Muscle of leg (tissue), 3 donors: ENCODE measurements at regions not wholly inside any gene's neighbourhood (a gene's known extent, or its start where the extent isn't known, plus 50 kb on each side); places are given as distances from the start of the nearest gene placed in this dataset.

Experiments used
- DNase-seq: peaks from one replicate; pipeline ENCODE4 v3.0.0; 2013
- H3K27ac ChIP-seq: one replicate; pipeline ENCODE4 v1.5.1; 2013; ENCODE audit warnings: mild to moderate bottlenecking, low read length, control low read depth
- H3K27me3 ChIP-seq: one replicate; pipeline ENCODE4 v1.6.1; 2013; ENCODE audit warnings: low read length; ENCODE audit not compliant: control insufficient read depth, insufficient read depth
- H3K36me3 ChIP-seq: one replicate; pipeline ENCODE4 v1.6.1; 2013; ENCODE audit warnings: low read length; ENCODE audit not compliant: control insufficient read depth, insufficient read depth
- H3K4me1 ChIP-seq: one replicate; pipeline ENCODE4 v1.6.1; 2013; ENCODE audit warnings: low read length; ENCODE audit not compliant: control insufficient read depth, insufficient read depth
- H3K4me3 ChIP-seq: one replicate; pipeline ENCODE4 v1.5.1; 2013; ENCODE audit warnings: low read length, control low read depth
- H3K9me3 ChIP-seq: replicated peaks from 2 replicates; pipeline ENCODE4 v1.6.1; 2013; ENCODE audit warnings: low read depth, low read length; ENCODE audit not compliant: control insufficient read depth
- WGBS: methylation state at CpG from one replicate; pipeline ENCODE4 v1.1.5; 2013; ENCODE audit warnings: missing lambda C conversion rate; ENCODE audit not compliant: insufficient coverage; 5-methylcytosine and 5-hydroxymethylcytosine counted together

DNA sequence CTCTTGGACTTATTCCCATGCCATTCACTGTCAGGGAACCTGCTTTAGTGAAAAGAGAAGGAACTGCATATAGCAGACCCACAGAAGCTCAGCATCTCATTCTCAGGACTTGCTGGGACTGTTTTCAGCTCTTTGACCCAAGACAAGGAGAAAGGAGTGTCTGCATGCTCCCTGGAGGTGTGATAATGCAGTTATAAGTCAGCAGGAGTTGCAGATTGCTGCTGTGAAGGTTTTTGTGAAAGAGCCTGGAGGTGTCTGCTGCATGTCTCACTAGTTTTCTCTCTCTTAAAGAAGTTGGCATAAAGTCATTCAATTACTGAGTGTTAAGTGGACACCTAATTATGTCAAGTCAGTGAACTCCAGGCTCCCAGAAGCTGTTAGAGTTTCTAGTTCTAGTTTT lies 343.4 kb downstream of the BRINP2 start:
- no peak overlapping the region for H3K27ac ChIP-seq
- H3K36me3 ChIP-seq, result no peaks in the 10 kb centered on the region
- H3K9me3 ChIP-seq, result no peaks in the 10 kb centered on the region
- no peaks in the 10 kb centered on the region for H3K4me1 ChIP-seq
- no peaks in the 10 kb centered on the region for H3K27me3 ChIP-seq
- no peak overlapping the region for H3K4me3 ChIP-seq
- no peak for DNase-seq

- Histone ChIP-seq H3K4me3 (no peak overlapping the region), H3K36me3 (no peaks in the 10 kb centered on the region), H3K27me3 (no peaks in the 10 kb centered on the region), H3K4me1 (no peaks in the 10 kb centered on the region), H3K9me3 (no peaks in the 10 kb centered on the region), H3K27ac (no peak overlapping the region)
- no peak for DNase-seq
- WGBS, result 100% methylated on average over 1 of the region's 5 CpGs
Observed at GRCh38 chr1:177511036-177511435, 340.3 kb downstream of the BRINP2 start.

DNA sequence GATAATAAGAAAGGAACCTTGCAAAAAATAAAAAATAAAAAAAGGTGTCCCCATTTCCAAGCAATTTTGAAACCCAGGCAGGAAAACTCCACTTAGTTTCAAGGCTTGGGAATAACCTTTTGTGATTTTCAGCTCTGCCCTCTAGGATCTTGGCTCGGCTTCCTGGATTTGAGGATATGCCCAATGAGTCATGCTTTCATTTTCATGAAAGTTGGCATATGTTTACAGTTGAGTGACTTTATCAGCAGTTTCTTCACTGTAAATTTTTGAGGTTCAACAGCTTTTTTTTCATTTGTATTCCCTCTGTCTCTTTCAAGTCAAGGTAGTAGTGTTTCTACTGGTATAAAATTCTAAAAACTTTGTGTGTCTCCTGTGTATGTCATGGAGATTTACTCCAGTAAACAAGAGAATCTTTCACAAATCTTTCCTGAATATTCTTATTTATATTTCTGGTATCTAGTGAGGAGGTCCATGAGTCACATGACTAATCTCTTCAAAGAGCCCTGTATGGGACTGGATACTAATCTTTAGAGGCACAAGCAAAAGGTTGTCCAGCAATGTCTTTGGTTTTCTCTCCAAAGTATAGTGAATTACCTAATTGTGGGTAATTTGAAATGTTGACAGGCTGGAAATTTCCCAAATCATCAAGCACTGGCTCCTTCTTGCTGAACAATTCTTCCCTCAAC lies 335.3 kb downstream of the BRINP2 start:
- Histone ChIP-seq H3K4me3 (no peak overlapping the region), H3K27me3 (no peaks in the 10 kb centered on the region)

DNA sequence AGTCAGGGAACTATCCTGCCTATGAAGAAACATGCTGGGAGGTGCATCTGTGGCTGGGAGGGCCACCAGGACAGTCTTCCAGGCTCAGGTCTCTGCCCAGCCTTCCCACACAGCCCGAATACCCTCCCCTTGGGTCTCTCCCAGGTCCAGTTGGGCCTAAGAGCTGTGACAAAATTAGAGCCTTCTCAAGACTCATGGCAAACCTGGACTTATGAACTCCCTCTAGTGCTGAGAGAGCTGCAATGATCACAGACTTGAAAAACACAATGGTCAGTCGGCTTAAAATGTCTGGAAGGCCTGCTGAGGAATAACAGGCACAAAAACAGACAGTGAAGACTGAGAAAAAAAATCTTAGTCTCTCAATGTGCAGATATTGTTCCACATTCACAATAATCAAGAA lies 325.1 kb downstream of the BRINP2 start:
- H3K36me3 ChIP-seq, result no peaks in the 10 kb centered on the region
- no CpG with 5 or more reads among the region's 2 CpGs for WGBS
- DNase-seq, result no peak
- no peak overlapping the region for H3K27ac ChIP-seq
- H3K4me3 ChIP-seq, result no peak overlapping the region
- H3K27me3 ChIP-seq, result no peaks in the 10 kb centered on the region
- H3K9me3 ChIP-seq, result peaks cover 4% of the 10 kb centered on the region
- no peaks in the 10 kb centered on the region for H3K4me1 ChIP-seq

More for the DNA sequence above, 335.3 kb downstream of the BRINP2 start:
- Histone ChIP-seq H3K27ac (no peak overlapping the region), H3K36me3 (no peaks in the 10 kb centered on the region), H3K4me1 (no peaks in the 10 kb centered on the region), H3K9me3 (no peaks in the 10 kb centered on the region)
- DNase-seq, result no peak
- 100% methylated on average over 1 of the region's 1 CpG for WGBS

DNA sequence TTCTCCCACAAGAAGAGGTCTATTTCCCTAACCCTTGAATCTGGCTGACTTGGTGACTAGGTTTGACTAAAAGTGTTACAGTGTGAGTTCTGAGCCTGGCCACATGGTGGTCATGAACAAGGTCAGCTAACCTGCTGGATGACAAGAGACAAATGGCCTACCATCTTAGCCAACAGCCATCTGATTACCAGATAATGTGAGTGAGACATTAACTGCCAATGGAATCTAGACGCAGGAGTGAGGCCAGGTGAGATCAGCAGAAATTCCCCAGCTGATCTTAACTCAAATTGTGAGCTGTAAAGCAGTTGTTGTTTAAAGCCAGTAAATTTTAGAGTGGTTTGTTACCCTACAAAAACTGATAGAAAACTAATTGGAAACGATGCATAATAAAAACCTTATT lies 320.0 kb downstream of the BRINP2 start:
- no peaks in the 10 kb centered on the region for H3K4me1 ChIP-seq
- no peak for DNase-seq
- peaks cover under 1% of the 10 kb centered on the region for H3K9me3 ChIP-seq
- no peaks in the 10 kb centered on the region for H3K27me3 ChIP-seq
- H3K27ac ChIP-seq, result no peak overlapping the region
- H3K36me3 ChIP-seq, result no peaks in the 10 kb centered on the region
- H3K4me3 ChIP-seq, result no peak overlapping the region
- WGBS, result no CpG with 5 or more reads among the region's 2 CpGs

DNA sequence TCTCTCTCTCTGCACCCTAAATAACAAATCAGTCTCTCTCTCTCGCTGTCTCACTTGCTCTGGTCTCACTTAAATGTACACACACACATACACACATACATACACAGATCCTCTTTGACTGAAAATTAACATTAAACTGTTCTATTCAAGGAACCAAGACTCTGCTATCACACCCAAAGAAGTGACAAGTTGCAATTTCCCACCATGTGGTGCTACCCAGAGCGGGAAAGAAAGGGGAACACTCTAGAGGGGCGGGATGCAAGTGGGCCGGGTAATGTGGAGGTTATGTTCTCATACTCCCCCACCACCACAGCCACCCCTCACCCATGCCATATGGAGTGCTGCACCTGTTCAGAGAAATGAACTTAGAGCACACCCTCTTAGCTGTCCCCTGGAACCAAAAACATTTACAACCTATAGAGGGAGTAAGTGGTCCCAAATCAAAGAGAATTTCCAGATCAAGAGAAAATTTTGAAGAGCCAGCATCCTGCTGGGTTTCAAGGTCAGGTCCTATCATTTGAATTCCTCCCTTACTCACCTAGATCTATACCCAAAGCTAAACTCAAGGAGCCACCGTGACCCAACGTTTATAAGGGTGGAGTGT lies 319.4 kb downstream of the BRINP2 start:
- Histone ChIP-seq H3K4me1 (no peaks in the 10 kb centered on the region), H3K27me3 (no peaks in the 10 kb centered on the region), H3K9me3 (no peaks in the 10 kb centered on the region), H3K27ac (no peak overlapping the region), H3K4me3 (no peak overlapping the region), H3K36me3 (no peaks in the 10 kb centered on the region)
- 56% methylated on average over 1 of the region's 6 CpGs for WGBS
- no peak for DNase-seq

DNA sequence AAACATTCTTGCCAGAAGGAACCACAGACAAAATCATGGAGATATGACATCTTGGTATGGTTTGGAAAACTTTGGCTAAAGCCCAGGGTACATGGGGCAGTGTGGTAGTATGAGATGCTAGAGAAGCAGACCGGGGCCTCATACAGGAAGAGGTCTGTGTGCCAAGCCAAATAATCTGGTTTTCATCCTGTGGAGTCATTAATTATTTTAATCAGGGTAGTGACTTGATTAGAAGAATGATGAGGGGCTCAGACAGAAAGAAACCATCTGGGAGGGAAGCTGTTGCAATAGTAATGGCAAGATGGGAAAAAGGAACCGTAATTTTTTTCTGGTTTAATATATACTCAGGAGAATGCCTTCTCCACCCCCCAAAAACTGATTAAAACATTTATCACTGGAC lies 318.0 kb downstream of the BRINP2 start:
- no peak overlapping the region for H3K4me3 ChIP-seq
- 60% methylated on average over 1 of the region's 2 CpGs for WGBS
- H3K9me3 ChIP-seq, result no peaks in the 10 kb centered on the region
- no peaks in the 10 kb centered on the region for H3K36me3 ChIP-seq
- H3K27me3 ChIP-seq, result no peaks in the 10 kb centered on the region
- H3K27ac ChIP-seq, result no peak overlapping the region
- no peaks in the 10 kb centered on the region for H3K4me1 ChIP-seq
- no peak for DNase-seq

DNA sequence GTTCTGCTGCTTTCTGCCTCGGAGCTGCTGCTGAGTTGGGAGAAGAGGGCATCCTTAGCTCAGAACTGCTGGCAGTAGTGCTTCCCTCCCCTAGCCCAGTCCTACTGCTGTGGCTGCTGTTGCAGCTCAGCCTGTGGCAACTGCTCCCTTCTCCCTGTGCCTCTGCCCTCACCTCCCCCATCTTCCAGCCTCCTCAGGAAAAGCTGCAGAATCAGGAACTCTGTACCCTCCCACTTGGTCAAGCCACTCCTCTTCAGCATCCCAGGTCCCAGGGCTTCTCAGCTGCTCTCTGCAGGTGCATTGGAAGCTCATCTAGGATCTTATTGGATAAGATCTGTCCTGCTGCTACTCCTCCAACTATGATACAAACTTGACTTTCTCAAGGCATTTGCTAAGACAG lies 316.7 kb downstream of the BRINP2 start:
- no peaks in the 10 kb centered on the region for H3K9me3 ChIP-seq
- no peak overlapping the region for H3K4me3 ChIP-seq
- H3K36me3 ChIP-seq, result no peaks in the 10 kb centered on the region
- no peaks in the 10 kb centered on the region for H3K4me1 ChIP-seq
- WGBS, result 29% methylated on average over 1 of the region's 1 CpG
- DNase-seq, result no peak
- no peak overlapping the region for H3K27ac ChIP-seq
- H3K27me3 ChIP-seq, result no peaks in the 10 kb centered on the region

DNA sequence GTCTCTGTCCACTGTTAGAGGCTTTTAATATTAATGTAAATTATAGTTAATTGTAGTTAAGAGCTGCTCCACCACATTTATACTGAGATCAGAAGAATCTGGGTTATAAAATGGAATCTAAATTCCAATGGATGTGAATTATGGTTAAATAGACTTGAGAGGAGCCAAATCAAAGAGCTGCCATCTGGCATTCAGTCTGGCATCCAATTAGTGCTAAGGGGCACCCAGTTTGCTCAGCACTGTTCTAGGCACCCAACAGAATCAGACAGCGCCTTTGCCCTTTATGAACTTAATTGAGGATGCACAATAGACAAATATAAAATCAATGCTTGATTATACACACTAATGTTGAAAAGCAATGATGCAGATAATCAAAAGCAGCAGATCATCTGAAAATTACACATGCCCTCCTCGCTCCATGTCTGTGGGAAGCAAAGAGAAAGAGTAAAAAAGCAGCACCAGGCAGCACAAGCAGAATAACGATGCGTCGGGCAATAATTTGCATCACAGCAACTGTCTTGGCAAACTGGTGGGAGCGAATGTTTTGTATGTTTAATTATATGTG lies 310.1 kb downstream of the BRINP2 start:
- no peak for DNase-seq
- no peaks in the 10 kb centered on the region for H3K4me1 ChIP-seq
- no peaks in the 10 kb centered on the region for H3K9me3 ChIP-seq
- WGBS, result no CpG with 5 or more reads among the region's 6 CpGs
- H3K36me3 ChIP-seq, result no peaks in the 10 kb centered on the region
- no peak overlapping the region for H3K4me3 ChIP-seq
- no peaks in the 10 kb centered on the region for H3K27me3 ChIP-seq
- no peak overlapping the region for H3K27ac ChIP-seq

GRCh38 chr1:177479600-177479999 lies 308.8 kb downstream of the BRINP2 start:
- H3K4me3 ChIP-seq, result no peak overlapping the region
- H3K36me3 ChIP-seq, result no peaks in the 10 kb centered on the region
- H3K27ac ChIP-seq, result no peak overlapping the region
- H3K27me3 ChIP-seq, result no peaks in the 10 kb centered on the region
- WGBS, result 70% methylated on average over 7 of the region's 7 CpGs
- no peak for DNase-seq
- no peaks in the 10 kb centered on the region for H3K9me3 ChIP-seq
- no peaks in the 10 kb centered on the region for H3K4me1 ChIP-seq
